Astrocyte (in vitro differentiated cells and primary cell): ENCODE measurements at regions not wholly inside any gene's neighbourhood (a gene's known extent, or its start where the extent isn't known, plus 50 kb on each side); places are given as distances from the start of the nearest gene placed in this dataset.

Source experiments
- DNase-seq: peaks from one replicate; pipeline ENCODE4 v3.0.0-alpha.2; 2010; ENCODE audit warnings: low read depth
- FAIRE-seq: peaks from 2 replicates; lab custom pipeline; 2011; peaks lifted over from hg19 to GRCh38; lab: Jason Lieb, UNC
- H2AFZ ChIP-seq: 2 replicates; pipeline ENCODE4 v1.6.0; 2012; ENCODE audit warnings: low read depth, low read length, inconsistent platforms
- H3K27ac ChIP-seq: 2 replicates; pipeline ENCODE4 v1.5.1; 2011; ENCODE audit warnings: low read depth, low read length, inconsistent platforms
- H3K27me3 ChIP-seq: 2 replicates; pipeline ENCODE4 v1.6.0; 2011; ENCODE audit warnings: low read length, inconsistent platforms; ENCODE audit not compliant: insufficient read depth
- H3K36me3 ChIP-seq: 2 replicates; pipeline ENCODE4 v1.5.1; 2011; ENCODE audit warnings: low read length, inconsistent platforms; ENCODE audit not compliant: insufficient read depth
- H3K4me1 ChIP-seq: 2 replicates; pipeline ENCODE4 v1.5.1; 2011; ENCODE audit warnings: low read length, inconsistent platforms; ENCODE audit not compliant: insufficient read depth
- H3K4me2 ChIP-seq: 2 replicates; pipeline ENCODE4 v1.6.0; 2012; ENCODE audit warnings: low read length, inconsistent platforms
- H3K4me3 ChIP-seq: 2 replicates; pipeline ENCODE4 v1.5.1; 2011; ENCODE audit warnings: low read depth, mild to moderate bottlenecking, low read length, inconsistent platforms; ENCODE audit not compliant: insufficient read depth
- H3K79me2 ChIP-seq: 2 replicates; pipeline ENCODE4 v1.6.0; 2012; ENCODE audit warnings: mild to moderate bottlenecking, low read length, inconsistent platforms; ENCODE audit not compliant: insufficient read depth
- H3K9ac ChIP-seq: 2 replicates; pipeline ENCODE4 v1.6.0; 2012; ENCODE audit warnings: mild to moderate bottlenecking, low read length, inconsistent platforms
- H3K9me3 ChIP-seq: 2 replicates; pipeline ENCODE4 v1.5.1; 2012; ENCODE audit warnings: low read depth, mild to moderate bottlenecking, low read length, inconsistent platforms; ENCODE audit not compliant: insufficient read depth
- H4K20me1 ChIP-seq: 2 replicates; pipeline ENCODE4 v1.6.0; 2012; ENCODE audit warnings: low read length, inconsistent platforms; ENCODE audit not compliant: insufficient read depth
- H3K27ac Mint-ChIP-seq: one replicate; pipeline ENCODE4 v1.8.0; 2021; ENCODE audit warnings: mild to moderate bottlenecking, mixed read lengths; ENCODE audit not compliant: unreplicated experiment
- H3K27me3 Mint-ChIP-seq: one replicate; pipeline ENCODE4 v1.8.0; 2021; ENCODE audit warnings: low read depth, mixed read lengths; ENCODE audit not compliant: unreplicated experiment
- H3K36me3 Mint-ChIP-seq: one replicate; pipeline ENCODE4 v1.8.0; 2021; ENCODE audit warnings: low read depth, mixed read lengths; ENCODE audit not compliant: unreplicated experiment
- H3K4me1 Mint-ChIP-seq: one replicate; pipeline ENCODE4 v1.8.0; 2021; ENCODE audit warnings: low read depth, mixed read lengths; ENCODE audit not compliant: unreplicated experiment
- H3K4me3 Mint-ChIP-seq: one replicate; pipeline ENCODE4 v1.8.0; 2021; ENCODE audit warnings: mild to moderate bottlenecking, moderate library complexity, mixed read lengths; ENCODE audit not compliant: unreplicated experiment
- H3K9me3 Mint-ChIP-seq: one replicate; pipeline ENCODE4 v1.8.0; 2021; ENCODE audit warnings: mild to moderate bottlenecking, mixed read lengths; ENCODE audit not compliant: unreplicated experiment
- CTCF ChIP-seq: IDR thresholded peaks from 2 replicates; pipeline ENCODE4 v1.5.1; 2011; ENCODE audit warnings: low read depth, mild to moderate bottlenecking, inconsistent platforms, low read length, moderate library complexity; ENCODE audit not compliant: insufficient read depth
- EZH2 ChIP-seq: IDR thresholded peaks from 2 replicates; pipeline ENCODE4 v1.6.1; 2012; ENCODE audit warnings: mild to moderate bottlenecking, low read length, inconsistent platforms; ENCODE audit not compliant: insufficient read depth

- Mint-ChIP-seq H3K9me3 (peaks cover 2% of the 10 kb centered on the region), H3K36me3 (no peaks in the 10 kb centered on the region), H3K4me3 (no peak overlapping the region), H3K27ac (no peak overlapping the region), H3K27me3 (no peaks in the 10 kb centered on the region), H3K4me1 (peaks cover 5% of the 10 kb centered on the region)
- no peak overlapping the region for H2AFZ ChIP-seq
- TF ChIP-seq CTCF (no peak), EZH2 (no peak)
- no peak overlapping the region for H3K4me2 ChIP-seq
- no peak overlapping the region for H3K9ac ChIP-seq
- H4K20me1 ChIP-seq = no peaks in the 10 kb centered on the region
- H3K4me3 ChIP-seq = no peak overlapping the region
- H3K27me3 ChIP-seq = no peaks in the 10 kb centered on the region
- H3K36me3 ChIP-seq = no peaks in the 10 kb centered on the region
- DNase-seq (no peak), FAIRE-seq (no peak)
- H3K4me1 ChIP-seq = no peaks in the 10 kb centered on the region
- H3K9me3 ChIP-seq = no peaks in the 10 kb centered on the region
- no peak overlapping the region for H3K27ac ChIP-seq
- no peaks in the 10 kb centered on the region for H3K79me2 ChIP-seq
Measured at GRCh38 chr10:88190540-88191235, 327.3 kb downstream of the PTEN start.

GRCh38 chr10:88193018-88193417, 329.6 kb downstream of the PTEN start:
- Histone ChIP-seq H3K9ac (no peak overlapping the region), H3K9me3 (no peaks in the 10 kb centered on the region), H3K4me1 (no peaks in the 10 kb centered on the region), H3K4me2 (no peak overlapping the region), H3K36me3 (no peaks in the 10 kb centered on the region), H3K27ac (no peak overlapping the region), H4K20me1 (no peaks in the 10 kb centered on the region), H3K79me2 (no peaks in the 10 kb centered on the region), H2AFZ (no peak overlapping the region), H3K4me3 (no peak overlapping the region), H3K27me3 (no peaks in the 10 kb centered on the region)
- TF ChIP-seq CTCF (no peak), EZH2 (no peak)
- Mint-ChIP-seq H3K27me3 (no peaks in the 10 kb centered on the region), H3K4me1 (no peaks in the 10 kb centered on the region), H3K9me3 (peaks cover 2% of the 10 kb centered on the region), H3K27ac (no peak overlapping the region), H3K4me3 (no peak overlapping the region), H3K36me3 (no peaks in the 10 kb centered on the region)
- DNase-seq (no peak), FAIRE-seq (no peak)
